Stomach (tissue), 8 donors: ENCODE measurements at regions not wholly inside any gene's neighbourhood (a gene's known extent, or its start where the extent isn't known, plus 50 kb on each side); places are given as distances from the start of the nearest gene placed in this dataset.

Source experiments
- DNase-seq, 2 donors: peaks; one replicate each; pipeline versions ENCODE4 v3.0.0 to v3.0.0-alpha.2; 2013 to 2019
- H3K27ac ChIP-seq, 5 donors: fragments of 200-600 bp in 4 of 5; sonication (generic) in 4 of 5; one replicate each; pipeline ENCODE4 v1.5.1; 2013 to 2019; ENCODE audit warnings: mild to moderate bottlenecking in 1 of 5, moderate library complexity in 1 of 5
- H3K27me3 ChIP-seq, 3 donors: fragments of 200-600 bp; sonication (generic); one replicate each; pipeline ENCODE4 v1.5.1; 2017 to 2019; ENCODE audit warnings: mixed run types in 1 of 3
- H3K36me3 ChIP-seq, 4 donors: fragments of 200-600 bp; sonication (generic); 1 replicate in 3 of 4; 2 replicates in 1 of 4; pipeline ENCODE4 v1.5.1; 2016 to 2019
- H3K4me1 ChIP-seq, 4 donors: fragments of 200-600 bp; sonication (generic); one replicate each; pipeline ENCODE4 v1.5.1; 2016 to 2019
- H3K4me3 ChIP-seq, 4 donors: fragments of 200-600 bp; sonication (generic) in 3 of 4; one replicate each; pipeline ENCODE4 v1.5.1; 2016 to 2019; ENCODE audit warnings: mild to moderate bottlenecking in 1 of 4
- H3K9me3 ChIP-seq, 4 donors: fragments of 200-600 bp; sonication (generic); one replicate each; pipeline ENCODE4 v1.5.1; 2016 to 2019
- CTCF ChIP-seq, 7 experiments: fragments of 450-650 bp in 4 of 7; fragments of 200-600 bp in 3 of 7; sonication (generic) in 3 of 7; IDR thresholded peaks; one replicate each; pipeline ENCODE4 v1.5.1; 2016 to 2019; ENCODE audit warnings: antibody characterized with exemption in 7 of 7, control low read depth in 2 of 7, mild to moderate bottlenecking in 1 of 7
- EP300 ChIP-seq: sonication (generic); formaldehyde crosslinking; IDR thresholded peaks from one replicate; pipeline ENCODE4 v1.6.1; 2017; ENCODE audit warnings: antibody characterized with exemption
- POLR2A ChIP-seq, 4 donors: fragments of 450-650 bp; IDR thresholded peaks; one replicate each; pipeline ENCODE4 v1.6.1; 2016; ENCODE audit warnings: antibody characterized with exemption in 4 of 4, control low read depth in 2 of 4, mild to moderate bottlenecking in 1 of 4, moderate library complexity in 1 of 4
- POLR2AphosphoS5 ChIP-seq, 3 donors: sonication (generic); formaldehyde crosslinking; IDR thresholded peaks; one replicate each; pipeline ENCODE4 v1.6.1; 2016; ENCODE audit warnings: antibody characterized with exemption in 3 of 3
- WGBS, 5 donors: extraction: QIAGEN DNeasy Blood & Tissue Kit in 3 of 5; methylation state at CpG; one replicate each; pipeline versions ENCODE4 v1.1.5 to v1.1.7; 2013 to 2018; 5-methylcytosine and 5-hydroxymethylcytosine counted together
- intact Hi-C: fragments of 100-400 bp; cut with DNase I; formaldehyde crosslinking; loops from one replicate; pipeline ENCODE4 v1.15.1; 2023; ENCODE audit warnings: low total_unique reads
- donor health status: healthy with polysubstance abuse.
- donor health status: Bipolar disorder and iron deficiency.
- donor health status: healthy.

- H3K4me3 ChIP-seq = no peak overlapping the region
- H3K9me3 ChIP-seq = no peaks in the 10 kb centered on the region
- peaks cover 0 to 10% (median 0%) of the 10 kb centered on the region in 4 donors for H3K4me1 ChIP-seq
- whole genome bisulfite sequencing, 5 donors = 38 to 63% (median 54%) methylated on average over 10 of the region's 10 CpGs
- DNase-seq = peak in 1 of 2 donors; percentile 70
- H3K36me3 ChIP-seq = no peaks in the 10 kb centered on the region
- intact Hi-C loops = no loop called here
- no peak for TF ChIP-seq EP300
- no peak for TF ChIP-seq CTCF (IDR thresholded peaks at IDR 0.05)
- no peak for TF ChIP-seq POLR2A (IDR thresholded peaks at IDR 0.05)
- TF ChIP-seq POLR2AphosphoS5 (IDR thresholded peaks at IDR 0.05) = no peak
- peaks cover 0 to 55% (median 16%) of the 10 kb centered on the region in 3 donors for H3K27me3 ChIP-seq
- no peak overlapping the region for H3K27ac ChIP-seq
Measured at GRCh38 chr10:128274938-128275337, 148.7 kb upstream of the MKI67 start.

GRCh38 chr10:128275388-128276177 is 149.4 kb upstream of the MKI67 start:
- DNase-seq = no peak
- peaks cover 0 to 10% (median 0%) of the 10 kb centered on the region in 4 donors for H3K4me1 ChIP-seq
- WGBS, 5 donors = 53 to 67% (median 62%) methylated on average over 19 of the region's 19 CpGs
- peaks cover 0 to 58% (median 16%) of the 10 kb centered on the region in 3 donors for H3K27me3 ChIP-seq
- no peaks in the 10 kb centered on the region for H3K9me3 ChIP-seq
- no peak overlapping the region for H3K27ac ChIP-seq
- no peaks in the 10 kb centered on the region for H3K36me3 ChIP-seq
- intact Hi-C loops = no loop called here
- no peak for TF ChIP-seq EP300
- no peak for TF ChIP-seq POLR2A (IDR thresholded peaks at IDR 0.05)
- TF ChIP-seq POLR2AphosphoS5 (IDR thresholded peaks at IDR 0.05) = no peak
- TF ChIP-seq CTCF (IDR thresholded peaks at IDR 0.05) = no peak
- no peak overlapping the region for H3K4me3 ChIP-seq

GRCh38 chr10:128277267-128277840 is 151.1 kb upstream of the MKI67 start:
- Histone ChIP-seq H3K27ac (no peak overlapping the region), H3K27me3 (peaks cover 0 to 63% (median 16%) of the 10 kb centered on the region in 3 donors), H3K4me3 (no peak overlapping the region), H3K36me3 (no peaks in the 10 kb centered on the region), H3K9me3 (no peaks in the 10 kb centered on the region), H3K4me1 (peaks cover 0 to 10% (median 0%) of the 10 kb centered on the region in 4 donors)
- 66 to 70% (median 69%) methylated on average over 8 of the region's 8 CpGs for WGBS, 5 donors
- intact Hi-C loops = no loop called here
- TF ChIP-seq POLR2A (IDR thresholded peaks at IDR 0.05) = no peak
- no peak for TF ChIP-seq CTCF (IDR thresholded peaks at IDR 0.05)
- no peak for TF ChIP-seq POLR2AphosphoS5 (IDR thresholded peaks at IDR 0.05)
- TF ChIP-seq EP300 = no peak
- DNase-seq = no peak

- peaks cover 0 to 55% (median 14%) of the 10 kb centered on the region in 3 donors for H3K27me3 ChIP-seq
- WGBS, 5 donors = 24 to 35% (median 30%) methylated on average over 7 of the region's 7 CpGs
- H3K4me1 ChIP-seq = peaks cover 0 to 10% (median 0%) of the 10 kb centered on the region in 4 donors
- H3K9me3 ChIP-seq = no peaks in the 10 kb centered on the region
- no peak for DNase-seq
- no peaks in the 10 kb centered on the region for H3K36me3 ChIP-seq
- no peak for TF ChIP-seq POLR2A (IDR thresholded peaks at IDR 0.05)
- no peak for TF ChIP-seq CTCF (IDR thresholded peaks at IDR 0.05)
- no peak for TF ChIP-seq EP300
- no peak for TF ChIP-seq POLR2AphosphoS5 (IDR thresholded peaks at IDR 0.05)
- intact Hi-C loops = no loop called here
- no peak overlapping the region for H3K27ac ChIP-seq
- H3K4me3 ChIP-seq = no peak overlapping the region
Measured at GRCh38 chr10:128278362-128278761, 152.1 kb upstream of the MKI67 start.
